RPMI8226 (cell line): ENCODE measurements at regions not wholly inside any gene's neighbourhood (a gene's known extent, or its start where the extent isn't known, plus 50 kb on each side); places are given as distances from the start of the nearest gene placed in this dataset.
"Not testable (repeated sequence)": the region's sequence is repeated elsewhere in the genome, so short reads cannot be mapped to it uniquely, and the experiment has no call there.

Source experiments
- DNase-seq: peaks from one replicate; pipeline ENCODE4 v3.0.0-alpha.2; 2015

GRCh38 chr14:71551291-71551950, 380.8 kb upstream of the RGS6 start:
- no peak for DNase-seq

- DNase-seq = no peak
Observed at GRCh38 chr14:71552809-71553208, 379.4 kb upstream of the RGS6 start.

- DNase-seq = no peak
Observed at GRCh38 chr14:71553779-71554178, 378.4 kb upstream of the RGS6 start.

- no peak for DNase-seq
Observed at GRCh38 chr14:71554323-71554722, 377.9 kb upstream of the RGS6 start.

GRCh38 chr14:71554959-71555612, 377.1 kb upstream of the RGS6 start:
- peak; percentile 2 for DNase-seq

GRCh38 chr14:71555654-71556559, 376.3 kb upstream of the RGS6 start:
- DNase-seq = peak; percentile 64

- no peak for DNase-seq
Observed at GRCh38 chr14:71556730-71557129, 375.5 kb upstream of the RGS6 start.

GRCh38 chr14:71557351-71557750, 374.9 kb upstream of the RGS6 start:
- no peak for DNase-seq

- DNase-seq = not testable (repeated sequence)
Observed at GRCh38 chr14:71558943-71559342, 373.3 kb upstream of the RGS6 start.

GRCh38 chr14:71560751-71561150, 371.5 kb upstream of the RGS6 start:
- DNase-seq = no peak

GRCh38 chr14:71563492-71564153, 368.6 kb upstream of the RGS6 start:
- DNase-seq = no peak

- DNase-seq = peak; percentile 48
Observed at GRCh38 chr14:71566276-71566675, 366.0 kb upstream of the RGS6 start.

- DNase-seq = not testable (repeated sequence)
Observed at GRCh38 chr14:71567499-71568133, 364.6 kb upstream of the RGS6 start.

GRCh38 chr14:71574976-71575375, 357.3 kb upstream of the RGS6 start:
- no peak for DNase-seq

- DNase-seq = no peak
Observed at GRCh38 chr14:71576472-71576871, 355.8 kb upstream of the RGS6 start.

- DNase-seq = no peak
Observed at GRCh38 chr14:71579331-71579730, 352.9 kb upstream of the RGS6 start.

GRCh38 chr14:71582705-71583104, 349.5 kb upstream of the RGS6 start:
- no peak for DNase-seq

- DNase-seq = no peak
Observed at GRCh38 chr14:71583194-71583593, 349.0 kb upstream of the RGS6 start.

- no peak for DNase-seq
Observed at GRCh38 chr14:71583705-71584104, 348.5 kb upstream of the RGS6 start.

GRCh38 chr14:71585361-71585760, 346.9 kb upstream of the RGS6 start:
- DNase-seq = no peak

- DNase-seq = no peak
Observed at GRCh38 chr14:71586131-71586897, 345.9 kb upstream of the RGS6 start.

GRCh38 chr14:71588028-71588427, 344.2 kb upstream of the RGS6 start:
- no peak for DNase-seq
